ENCODE measurements at regions not wholly inside any gene's neighbourhood (a gene's known extent, or its start where the extent isn't known, plus 50 kb on each side); places are given as distances from the start of the nearest gene placed in this dataset.

DNA sequence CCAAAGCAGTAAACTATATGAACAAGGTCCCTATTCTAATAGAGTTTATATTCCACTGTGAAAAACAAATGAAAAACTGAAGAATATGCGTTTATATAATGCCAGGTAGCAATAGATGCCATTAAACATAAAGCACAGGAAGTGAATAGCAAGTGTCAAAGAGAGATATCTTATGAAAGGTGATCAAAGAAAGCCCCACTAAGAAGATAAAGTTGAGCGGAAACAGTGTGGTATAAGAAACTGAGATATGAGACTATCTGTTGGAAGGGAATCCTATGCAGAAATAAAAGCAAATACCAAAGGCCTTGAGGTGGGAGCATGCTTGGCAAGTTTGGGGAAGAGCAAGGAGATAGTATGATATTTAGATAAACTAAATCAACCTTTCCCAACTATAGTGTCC lies 123.1 kb upstream of the FAR2 start:
- TF ChIP-seq, protein P1, sequence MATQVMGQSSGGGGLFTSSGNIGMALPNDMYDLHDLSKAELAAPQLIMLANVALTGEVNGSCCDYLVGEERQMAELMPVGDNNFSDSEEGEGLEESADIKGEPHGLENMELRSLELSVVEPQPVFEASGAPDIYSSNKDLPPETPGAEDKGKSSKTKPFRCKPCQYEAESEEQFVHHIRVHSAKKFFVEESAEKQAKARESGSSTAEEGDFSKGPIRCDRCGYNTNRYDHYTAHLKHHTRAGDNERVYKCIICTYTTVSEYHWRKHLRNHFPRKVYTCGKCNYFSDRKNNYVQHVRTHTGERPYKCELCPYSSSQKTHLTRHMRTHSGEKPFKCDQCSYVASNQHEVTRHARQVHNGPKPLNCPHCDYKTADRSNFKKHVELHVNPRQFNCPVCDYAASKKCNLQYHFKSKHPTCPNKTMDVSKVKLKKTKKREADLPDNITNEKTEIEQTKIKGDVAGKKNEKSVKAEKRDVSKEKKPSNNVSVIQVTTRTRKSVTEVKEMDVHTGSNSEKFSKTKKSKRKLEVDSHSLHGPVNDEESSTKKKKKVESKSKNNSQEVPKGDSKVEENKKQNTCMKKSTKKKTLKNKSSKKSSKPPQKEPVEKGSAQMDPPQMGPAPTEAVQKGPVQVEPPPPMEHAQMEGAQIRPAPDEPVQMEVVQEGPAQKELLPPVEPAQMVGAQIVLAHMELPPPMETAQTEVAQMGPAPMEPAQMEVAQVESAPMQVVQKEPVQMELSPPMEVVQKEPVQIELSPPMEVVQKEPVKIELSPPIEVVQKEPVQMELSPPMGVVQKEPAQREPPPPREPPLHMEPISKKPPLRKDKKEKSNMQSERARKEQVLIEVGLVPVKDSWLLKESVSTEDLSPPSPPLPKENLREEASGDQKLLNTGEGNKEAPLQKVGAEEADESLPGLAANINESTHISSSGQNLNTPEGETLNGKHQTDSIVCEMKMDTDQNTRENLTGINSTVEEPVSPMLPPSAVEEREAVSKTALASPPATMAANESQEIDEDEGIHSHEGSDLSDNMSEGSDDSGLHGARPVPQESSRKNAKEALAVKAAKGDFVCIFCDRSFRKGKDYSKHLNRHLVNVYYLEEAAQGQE (IDR thresholded peaks at IDR 0.05; ENCODE audit: low read depth), result no peak
- TF ChIP-seq MAX (IDR thresholded peaks at IDR 0.05) (no peak), EGR1 (IDR thresholded peaks at IDR 0.05) (no peak), FOXM1 (IDR thresholded peaks at IDR 0.05; ENCODE audit: borderline replicate concordance, low read depth) (no peak), RAD21 (IDR thresholded peaks at IDR 0.05; ENCODE audit: low read depth) (no peak)

Measured in Ishikawa (cell line).